DMS53 treated with DMSO at 0.1 percent for 48 hours (cell line): ENCODE measurements at regions not wholly inside any gene's neighbourhood (a gene's known extent, or its start where the extent isn't known, plus 50 kb on each side); places are given as distances from the start of the nearest gene placed in this dataset.
"Not testable (repeated sequence)": the region's sequence is repeated elsewhere in the genome, so short reads cannot be mapped to it uniquely, and the experiment has no call there.

Experiments
- DNase-seq: peaks from one replicate; lab custom pipeline; 2025; ENCODE audit not compliant: unreplicated experiment; lab: John Stamatoyannopoulos, UW

- DNase-seq = peak; percentile 13
Measured at GRCh38 chr15:77910030-77910911, 167.2 kb downstream of the TBC1D2B start.

GRCh38 chr15:77909182-77909940, 168.2 kb downstream of the TBC1D2B start:
- no peak for DNase-seq

GRCh38 chr15:77908752-77909111, 168.8 kb downstream of the TBC1D2B start:
- not testable (repeated sequence) for DNase-seq

- no peak for DNase-seq
Measured at GRCh38 chr15:77907824-77908751, 169.4 kb downstream of the TBC1D2B start.

GRCh38 chr15:77906062-77906990, 171.2 kb downstream of the TBC1D2B start:
- DNase-seq = not testable (repeated sequence)

- no peak for DNase-seq
Measured at GRCh38 chr15:77905301-77905920, 172.1 kb downstream of the TBC1D2B start.

GRCh38 chr15:77904901-77905300, 172.6 kb downstream of the TBC1D2B start:
- no peak for DNase-seq

GRCh38 chr15:77904436-77904821, 173.1 kb downstream of the TBC1D2B start:
- DNase-seq = no peak

- DNase-seq = not testable (repeated sequence)
Measured at GRCh38 chr15:77903761-77904435, 173.6 kb downstream of the TBC1D2B start.

GRCh38 chr15:77902921-77903760, 174.4 kb downstream of the TBC1D2B start:
- DNase-seq = not testable (repeated sequence)

GRCh38 chr15:77901921-77902750, 175.4 kb downstream of the TBC1D2B start:
- DNase-seq = no peak

- DNase-seq = no peak
Measured at GRCh38 chr15:77901251-77901881, 176.1 kb downstream of the TBC1D2B start.

- DNase-seq = not testable (repeated sequence)
Measured at GRCh38 chr15:77900331-77900963, 177.1 kb downstream of the TBC1D2B start.

GRCh38 chr15:77899776-77900175, 177.7 kb downstream of the TBC1D2B start:
- DNase-seq = not testable (repeated sequence)

GRCh38 chr15:77898811-77899730, 178.4 kb downstream of the TBC1D2B start:
- DNase-seq = no peak
